Activated naive CD8-positive, alpha-beta T cell treated with anti-CD3 and anti-CD28 coated beads, Interleukin-2, amount 50 U/mL, for 24 hours (primary cell): ENCODE measurements at regions not wholly inside any gene's neighbourhood (a gene's known extent, or its start where the extent isn't known, plus 50 kb on each side); places are given as distances from the start of the nearest gene placed in this dataset.

Source experiments
- ATAC-seq: fragments of 150-1000 bp; cut with Tn5 transposase; one replicate; pipeline ENCODE4 v1.10.0; 2021
- DNase-seq: peaks from one replicate; pipeline ENCODE4 v3.0.0; 2021
- H3K27ac Mint-ChIP-seq: one replicate; pipeline ENCODE4 v1.8.0; 2021; ENCODE audit warnings: mild to moderate bottlenecking, mixed read lengths
- H3K27me3 Mint-ChIP-seq: one replicate; pipeline ENCODE4 v1.8.0; 2021; ENCODE audit warnings: mixed read lengths
- H3K36me3 Mint-ChIP-seq: one replicate; pipeline ENCODE4 v1.8.0; 2021; ENCODE audit warnings: low read depth, mixed read lengths
- H3K4me1 Mint-ChIP-seq: one replicate; pipeline ENCODE4 v1.8.0; 2021; ENCODE audit warnings: mixed read lengths
- H3K4me3 Mint-ChIP-seq: one replicate; pipeline ENCODE4 v1.8.0; 2021; ENCODE audit warnings: mild to moderate bottlenecking, moderate library complexity, mixed read lengths
- H3K9me3 Mint-ChIP-seq: one replicate; pipeline ENCODE4 v1.8.0; 2021; ENCODE audit warnings: mixed read lengths

GRCh38 chr1:69315823-69316222 lies 251.9 kb upstream of the LRRC7 start:
- H3K4me1 Mint-ChIP-seq: peaks cover 12% of the 10 kb centered on the region
- no peak overlapping the region for H3K27ac Mint-ChIP-seq
- H3K27me3 Mint-ChIP-seq: no peaks in the 10 kb centered on the region
- no peaks in the 10 kb centered on the region for H3K9me3 Mint-ChIP-seq
- DNase-seq: no peak
- no peak for ATAC-seq
- H3K4me3 Mint-ChIP-seq: no peak overlapping the region
- H3K36me3 Mint-ChIP-seq: no peaks in the 10 kb centered on the region

GRCh38 chr1:69319287-69319686 lies 248.4 kb upstream of the LRRC7 start:
- Mint-ChIP-seq H3K9me3 (no peaks in the 10 kb centered on the region), H3K4me1 (peaks cover 19% of the 10 kb centered on the region), H3K36me3 (no peaks in the 10 kb centered on the region), H3K4me3 (no peak overlapping the region), H3K27ac (peak overlapping the region; percentile 13), H3K27me3 (no peaks in the 10 kb centered on the region)
- ATAC-seq (peak; percentile 30), DNase-seq (no peak)

- no peaks in the 10 kb centered on the region for H3K9me3 Mint-ChIP-seq
- no peak for DNase-seq
- H3K27ac Mint-ChIP-seq: peak overlapping the region; percentile 17
- H3K4me1 Mint-ChIP-seq: peaks cover 19% of the 10 kb centered on the region
- no peaks in the 10 kb centered on the region for H3K36me3 Mint-ChIP-seq
- H3K4me3 Mint-ChIP-seq: no peak overlapping the region
- ATAC-seq: peak; percentile 75
- no peaks in the 10 kb centered on the region for H3K27me3 Mint-ChIP-seq
These were observed 246.9 kb upstream of the LRRC7 start for GRCh38 chr1:69320757-69321211.

DNA sequence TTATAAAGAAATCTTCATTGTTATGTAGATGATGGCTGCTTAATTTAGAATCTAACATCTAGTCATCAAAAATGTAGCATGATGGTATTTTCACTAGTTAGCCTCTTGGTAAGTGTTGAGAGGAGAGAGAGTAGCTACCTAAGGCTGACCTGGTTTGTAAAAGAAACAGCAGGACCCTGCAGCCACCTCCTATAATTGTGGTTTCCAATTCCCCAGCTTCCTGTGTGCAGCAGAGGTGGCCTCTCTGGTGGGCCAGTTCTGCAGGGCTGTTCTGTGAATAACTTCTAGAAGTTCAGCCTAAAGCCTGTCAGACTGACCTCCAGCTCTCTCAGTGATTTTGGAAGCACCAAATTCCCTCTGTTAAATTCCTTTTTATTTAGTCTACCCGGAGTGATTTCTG lies 246.4 kb upstream of the LRRC7 start:
- Mint-ChIP-seq H3K27me3 (no peaks in the 10 kb centered on the region), H3K27ac (no peak overlapping the region), H3K36me3 (no peaks in the 10 kb centered on the region), H3K4me3 (no peak overlapping the region), H3K4me1 (peaks cover 19% of the 10 kb centered on the region), H3K9me3 (no peaks in the 10 kb centered on the region)
- DNase-seq (no peak), ATAC-seq (no peak)

GRCh38 chr1:69328186-69328585 lies 239.5 kb upstream of the LRRC7 start:
- DNase-seq (no peak), ATAC-seq (no peak)
- Mint-ChIP-seq H3K4me1 (no peaks in the 10 kb centered on the region), H3K4me3 (no peak overlapping the region), H3K9me3 (peaks cover 4% of the 10 kb centered on the region), H3K27me3 (no peaks in the 10 kb centered on the region), H3K27ac (no peak overlapping the region), H3K36me3 (no peaks in the 10 kb centered on the region)

- Mint-ChIP-seq H3K27me3 (no peaks in the 10 kb centered on the region), H3K4me3 (no peak overlapping the region), H3K27ac (no peak overlapping the region), H3K36me3 (no peaks in the 10 kb centered on the region), H3K4me1 (no peaks in the 10 kb centered on the region), H3K9me3 (peaks cover 3% of the 10 kb centered on the region)
- DNase-seq (no peak), ATAC-seq (no peak)
These were observed 204.5 kb upstream of the LRRC7 start for GRCh38 chr1:69363236-69363635.

GRCh38 chr1:69373520-69373919 lies 194.2 kb upstream of the LRRC7 start:
- Mint-ChIP-seq H3K36me3 (no peaks in the 10 kb centered on the region), H3K9me3 (peaks cover 16% of the 10 kb centered on the region), H3K4me3 (no peak overlapping the region), H3K27me3 (no peaks in the 10 kb centered on the region), H3K27ac (no peak overlapping the region), H3K4me1 (peaks cover 3% of the 10 kb centered on the region)
- ATAC-seq (no peak), DNase-seq (no peak)

GRCh38 chr1:69376408-69376807 lies 191.3 kb upstream of the LRRC7 start:
- H3K9me3 Mint-ChIP-seq: peaks cover 3% of the 10 kb centered on the region
- no peak for DNase-seq
- ATAC-seq: no peak
- H3K27me3 Mint-ChIP-seq: no peaks in the 10 kb centered on the region
- no peak overlapping the region for H3K27ac Mint-ChIP-seq
- no peak overlapping the region for H3K4me3 Mint-ChIP-seq
- peaks cover 3% of the 10 kb centered on the region for H3K4me1 Mint-ChIP-seq
- H3K36me3 Mint-ChIP-seq: no peaks in the 10 kb centered on the region

DNA sequence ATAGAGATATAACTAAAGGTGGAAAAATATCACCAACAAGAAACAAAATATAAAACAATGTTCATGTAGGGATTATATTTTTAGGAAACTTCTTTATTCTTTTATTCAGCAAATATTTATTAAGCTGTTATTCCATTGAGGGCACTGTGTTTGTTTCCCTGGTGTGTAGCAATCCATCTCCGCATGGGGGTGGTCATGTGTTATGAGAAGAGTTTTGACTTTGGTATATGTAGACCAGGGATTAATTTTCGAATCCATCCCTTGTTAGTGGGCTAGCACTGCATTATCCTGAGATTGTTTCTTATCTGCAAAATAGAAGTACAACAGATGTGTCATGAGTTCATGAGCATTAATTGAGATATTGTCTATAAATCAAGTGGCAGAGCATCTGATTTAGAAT lies 190.2 kb upstream of the LRRC7 start:
- Mint-ChIP-seq H3K4me1 (peaks cover 3% of the 10 kb centered on the region), H3K4me3 (no peak overlapping the region), H3K36me3 (no peaks in the 10 kb centered on the region), H3K27ac (no peak overlapping the region), H3K9me3 (peaks cover 8% of the 10 kb centered on the region), H3K27me3 (no peaks in the 10 kb centered on the region)
- DNase-seq (no peak), ATAC-seq (no peak)

GRCh38 chr1:69388044-69388443 lies 179.7 kb upstream of the LRRC7 start:
- Mint-ChIP-seq H3K27me3 (no peaks in the 10 kb centered on the region), H3K9me3 (peaks cover 18% of the 10 kb centered on the region), H3K27ac (no peak overlapping the region), H3K4me3 (no peak overlapping the region), H3K36me3 (no peaks in the 10 kb centered on the region), H3K4me1 (no peaks in the 10 kb centered on the region)
- DNase-seq (no peak), ATAC-seq (no peak)

GRCh38 chr1:69400128-69400527 lies 167.6 kb upstream of the LRRC7 start:
- H3K36me3 Mint-ChIP-seq: no peaks in the 10 kb centered on the region
- H3K4me3 Mint-ChIP-seq: no peak overlapping the region
- no peak overlapping the region for H3K27ac Mint-ChIP-seq
- H3K9me3 Mint-ChIP-seq: peaks cover 7% of the 10 kb centered on the region
- H3K4me1 Mint-ChIP-seq: no peaks in the 10 kb centered on the region
- DNase-seq (no peak), ATAC-seq (no peak)
- H3K27me3 Mint-ChIP-seq: no peaks in the 10 kb centered on the region

DNA sequence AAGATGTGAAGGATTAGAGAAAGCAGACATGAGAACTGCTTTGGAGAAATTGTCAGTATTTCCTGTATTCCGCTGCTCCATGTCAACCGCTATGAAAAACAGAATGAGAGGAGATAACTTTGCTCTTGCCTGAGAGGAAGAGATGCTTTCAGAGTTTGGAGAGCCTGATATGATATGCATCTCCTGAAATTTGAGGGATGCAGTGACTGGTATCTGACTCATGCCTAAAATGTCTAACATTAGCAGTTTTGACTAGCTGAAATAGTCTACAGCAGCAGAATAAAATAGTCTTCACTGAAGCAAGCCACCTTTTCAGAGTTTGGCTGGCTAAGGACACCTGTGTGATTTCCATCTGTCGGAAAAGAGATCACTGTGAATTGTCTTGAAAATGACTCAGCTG lies 165.8 kb upstream of the LRRC7 start:
- peaks cover 7% of the 10 kb centered on the region for H3K9me3 Mint-ChIP-seq
- no peak overlapping the region for H3K4me3 Mint-ChIP-seq

DNA sequence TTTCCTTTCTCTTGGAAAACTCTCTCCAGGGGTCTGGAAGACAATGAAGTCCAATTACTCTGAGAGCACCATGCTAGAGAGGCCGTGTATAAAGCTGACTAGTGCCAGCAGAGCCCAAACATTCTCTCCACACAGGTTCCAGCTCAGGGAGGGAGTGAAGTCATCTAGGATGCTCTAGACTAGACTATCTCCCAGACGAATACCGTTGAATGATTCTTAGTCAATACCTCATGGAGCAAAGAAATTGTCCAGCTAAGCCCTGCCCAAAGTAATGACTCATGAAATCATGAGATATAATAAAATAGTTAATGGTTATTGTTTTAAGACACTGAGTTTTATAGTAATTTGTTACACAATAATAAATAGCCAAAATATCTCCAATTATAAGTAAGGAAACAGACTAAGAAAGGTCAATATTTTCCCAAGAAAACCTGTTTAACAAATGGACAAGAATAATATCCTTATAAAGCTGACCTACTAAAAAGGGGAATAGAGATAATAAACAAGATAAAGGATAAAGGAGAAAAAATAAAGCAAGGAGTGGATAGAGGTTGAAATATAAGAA lies 163.9 kb upstream of the LRRC7 start:
- Mint-ChIP-seq H3K36me3 (no peaks in the 10 kb centered on the region), H3K9me3 (peaks cover 20% of the 10 kb centered on the region), H3K4me3 (no peak overlapping the region), H3K4me1 (no peaks in the 10 kb centered on the region), H3K27me3 (no peaks in the 10 kb centered on the region), H3K27ac (no peak overlapping the region)
- DNase-seq (no peak), ATAC-seq (no peak)

More for the DNA sequence above, 165.8 kb upstream of the LRRC7 start:
- Mint-ChIP-seq H3K36me3 (no peaks in the 10 kb centered on the region), H3K27ac (no peak overlapping the region), H3K27me3 (no peaks in the 10 kb centered on the region), H3K4me1 (no peaks in the 10 kb centered on the region)
- DNase-seq (no peak), ATAC-seq (no peak)

GRCh38 chr1:69404486-69404885 lies 163.2 kb upstream of the LRRC7 start:
- no peak overlapping the region for H3K27ac Mint-ChIP-seq
- ATAC-seq: no peak
- no peak overlapping the region for H3K4me3 Mint-ChIP-seq
- H3K27me3 Mint-ChIP-seq: no peaks in the 10 kb centered on the region
- H3K9me3 Mint-ChIP-seq: peaks cover 20% of the 10 kb centered on the region
- no peaks in the 10 kb centered on the region for H3K4me1 Mint-ChIP-seq
- H3K36me3 Mint-ChIP-seq: no peaks in the 10 kb centered on the region
- DNase-seq: no peak

DNA sequence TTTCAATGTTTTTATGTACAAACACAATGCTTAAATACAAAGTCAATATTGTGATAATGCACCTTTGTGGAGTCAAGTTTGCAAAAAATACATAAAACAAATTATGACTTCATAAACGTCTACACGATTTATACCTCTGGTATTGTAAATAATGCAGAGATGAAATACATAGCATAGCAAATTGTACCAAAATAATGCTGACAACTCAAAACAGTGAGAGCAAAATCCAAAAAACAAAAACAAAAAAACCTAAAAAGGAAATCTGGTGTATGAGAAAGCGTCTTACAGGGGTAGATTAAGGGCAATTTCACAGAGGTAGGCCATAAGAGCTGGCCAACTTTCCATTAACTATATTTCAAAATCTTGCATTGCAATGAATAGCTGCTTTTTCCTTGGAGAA lies 161.5 kb upstream of the LRRC7 start:
- Mint-ChIP-seq H3K36me3 (no peaks in the 10 kb centered on the region), H3K27ac (no peak overlapping the region), H3K4me1 (no peaks in the 10 kb centered on the region), H3K4me3 (no peak overlapping the region), H3K9me3 (peaks cover 20% of the 10 kb centered on the region), H3K27me3 (no peaks in the 10 kb centered on the region)
- no peak for ATAC-seq
- no peak for DNase-seq
